ENCODE measurements at regions not wholly inside any gene's neighbourhood (a gene's known extent, or its start where the extent isn't known, plus 50 kb on each side); places are given as distances from the start of the nearest gene placed in this dataset.

DNA sequence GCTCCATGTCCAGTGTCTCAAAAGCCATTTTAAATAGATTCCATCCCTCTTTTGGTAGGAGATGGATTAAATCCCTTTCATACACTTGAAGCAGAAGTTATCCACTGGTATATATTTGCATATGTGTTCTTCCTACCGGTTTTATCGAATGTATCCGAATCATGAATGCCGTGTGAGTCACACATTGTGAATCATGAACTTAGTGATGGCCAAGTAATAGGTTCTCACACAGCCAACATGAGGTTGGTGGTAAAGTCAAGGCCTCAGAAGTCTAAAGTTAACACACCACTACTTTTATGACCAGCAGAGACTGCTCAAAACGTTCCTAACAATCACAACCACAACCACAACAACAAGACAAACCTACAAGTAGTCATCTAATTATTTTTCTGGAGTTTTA is 345.5 kb downstream of the THBS2 start:
- Histone ChIP-seq H3K27ac (no peak overlapping the region), H3K36me3 (no peaks in the 10 kb centered on the region), H3K4me2 (no peak overlapping the region), H3K4me3 (no peak overlapping the region), H3K79me2 (ENCODE audit: low read depth) (no peaks in the 10 kb centered on the region), H3F3A (ENCODE audit: low read depth) (no peaks in the 10 kb centered on the region), H3K4me1 (no peaks in the 10 kb centered on the region), H4K20me1 (ENCODE audit: low read depth) (no peaks in the 10 kb centered on the region), H3K9me3 (ENCODE audit: low read depth) (no peaks in the 10 kb centered on the region), H2AFZ (replicated peaks) (no peak overlapping the region), H3K9ac (no peak overlapping the region), H3K27me3 (no peaks in the 10 kb centered on the region)
- Mint-ChIP-seq H3K27me3 (ENCODE audit: insufficient read depth, low read depth) (peaks cover 6% of the 10 kb centered on the region), H3K27ac (no peak overlapping the region), H3K4me1 (no peaks in the 10 kb centered on the region), H3K4me3 (no peak overlapping the region), H3K36me3 (no peaks in the 10 kb centered on the region), H3K9me3 (peaks cover 14% of the 10 kb centered on the region)
- TF ChIP-seq EZH2phosphoT487 (IDR thresholded peaks at IDR 0.05): no peak
- TF ChIP-seq, protein P1, sequence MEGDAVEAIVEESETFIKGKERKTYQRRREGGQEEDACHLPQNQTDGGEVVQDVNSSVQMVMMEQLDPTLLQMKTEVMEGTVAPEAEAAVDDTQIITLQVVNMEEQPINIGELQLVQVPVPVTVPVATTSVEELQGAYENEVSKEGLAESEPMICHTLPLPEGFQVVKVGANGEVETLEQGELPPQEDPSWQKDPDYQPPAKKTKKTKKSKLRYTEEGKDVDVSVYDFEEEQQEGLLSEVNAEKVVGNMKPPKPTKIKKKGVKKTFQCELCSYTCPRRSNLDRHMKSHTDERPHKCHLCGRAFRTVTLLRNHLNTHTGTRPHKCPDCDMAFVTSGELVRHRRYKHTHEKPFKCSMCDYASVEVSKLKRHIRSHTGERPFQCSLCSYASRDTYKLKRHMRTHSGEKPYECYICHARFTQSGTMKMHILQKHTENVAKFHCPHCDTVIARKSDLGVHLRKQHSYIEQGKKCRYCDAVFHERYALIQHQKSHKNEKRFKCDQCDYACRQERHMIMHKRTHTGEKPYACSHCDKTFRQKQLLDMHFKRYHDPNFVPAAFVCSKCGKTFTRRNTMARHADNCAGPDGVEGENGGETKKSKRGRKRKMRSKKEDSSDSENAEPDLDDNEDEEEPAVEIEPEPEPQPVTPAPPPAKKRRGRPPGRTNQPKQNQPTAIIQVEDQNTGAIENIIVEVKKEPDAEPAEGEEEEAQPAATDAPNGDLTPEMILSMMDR (IDR thresholded peaks at IDR 0.05): no peak
- no peak for TF ChIP-seq EZH2 (IDR thresholded peaks at IDR 0.05)
- DNase-seq (ENCODE audit: low spot score): no peak

DNA sequence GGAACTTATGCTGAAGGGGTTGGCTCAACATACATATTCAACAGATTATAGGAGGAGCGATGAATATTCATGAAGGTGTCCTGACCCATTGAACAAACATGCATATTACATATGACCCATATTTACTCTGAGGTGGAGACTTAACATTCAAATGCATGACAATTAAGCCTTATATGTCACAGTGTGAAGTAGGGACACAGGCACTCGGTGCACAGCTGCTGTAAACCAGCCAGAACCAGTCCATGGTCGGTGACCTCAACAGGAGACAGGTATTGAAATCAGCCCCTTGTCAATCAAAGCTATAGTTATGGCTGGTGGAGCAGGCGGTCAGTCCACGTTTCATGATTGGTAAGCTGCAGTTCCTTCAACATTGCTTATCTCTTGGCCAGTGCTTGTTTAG is 347.3 kb downstream of the THBS2 start:
- no peak for DNase-seq (ENCODE audit: low spot score)
- H2AFZ ChIP-seq (replicated peaks): no peak overlapping the region
- no peaks in the 10 kb centered on the region for H3F3A ChIP-seq (ENCODE audit: low read depth)
- H3K9ac ChIP-seq: no peak overlapping the region
- H3K4me2 ChIP-seq: no peak overlapping the region
- Mint-ChIP-seq H3K9me3 (peaks cover 10% of the 10 kb centered on the region), H3K27ac (no peak overlapping the region), H3K27me3 (ENCODE audit: insufficient read depth, low read depth) (peaks cover 6% of the 10 kb centered on the region), H3K36me3 (no peaks in the 10 kb centered on the region), H3K4me1 (no peaks in the 10 kb centered on the region), H3K4me3 (no peak overlapping the region)
- H4K20me1 ChIP-seq (ENCODE audit: low read depth): no peaks in the 10 kb centered on the region
- no peak overlapping the region for H3K4me3 ChIP-seq
- H3K4me1 ChIP-seq: no peaks in the 10 kb centered on the region
- no peaks in the 10 kb centered on the region for H3K79me2 ChIP-seq (ENCODE audit: low read depth)
- TF ChIP-seq EZH2phosphoT487 (IDR thresholded peaks at IDR 0.05) (no peak), EZH2 (IDR thresholded peaks at IDR 0.05) (no peak)
- TF ChIP-seq, protein P1 (IDR thresholded peaks at IDR 0.05): no peak
- H3K36me3 ChIP-seq: no peaks in the 10 kb centered on the region
- no peak overlapping the region for H3K27ac ChIP-seq
- no peaks in the 10 kb centered on the region for H3K9me3 ChIP-seq (ENCODE audit: low read depth)
- no peaks in the 10 kb centered on the region for H3K27me3 ChIP-seq

DNA sequence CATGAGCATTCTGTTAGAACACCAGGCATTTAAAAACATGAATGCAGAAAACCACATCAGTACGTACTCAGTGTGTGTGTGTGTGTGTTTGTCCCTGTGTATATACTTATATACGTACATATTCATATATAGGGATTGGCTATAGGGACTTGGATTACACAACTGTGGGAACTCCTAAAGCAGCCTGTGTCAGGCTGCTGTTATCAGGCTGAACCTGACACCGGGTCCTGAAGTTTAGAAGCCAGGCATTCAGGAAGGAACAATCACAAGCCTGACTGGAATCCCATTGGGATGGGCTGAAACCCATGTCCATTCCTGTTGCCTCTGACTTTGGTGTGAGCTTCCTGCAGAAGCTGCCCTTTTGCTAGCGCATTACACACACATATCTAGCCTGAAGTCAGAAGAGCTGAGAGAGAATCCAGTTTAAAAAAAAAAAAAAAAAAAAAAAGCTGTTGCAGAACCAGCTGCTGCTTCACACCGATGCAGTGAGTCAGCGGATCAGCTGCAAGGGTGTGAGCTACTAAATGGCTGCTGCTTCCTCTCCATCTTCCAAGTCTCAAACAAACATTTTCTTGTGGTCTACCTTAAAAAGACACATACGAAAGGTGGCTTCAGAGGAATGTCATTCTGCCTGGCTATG is 348.1 kb downstream of the THBS2 start:
- H3K27me3 Mint-ChIP-seq (ENCODE audit: insufficient read depth, low read depth): peaks cover 6% of the 10 kb centered on the region
- Histone ChIP-seq H3K27ac (no peak overlapping the region), H3K79me2 (ENCODE audit: low read depth) (no peaks in the 10 kb centered on the region), H3K4me3 (no peak overlapping the region), H3K4me2 (no peak overlapping the region), H3K4me1 (no peaks in the 10 kb centered on the region), H3K9ac (no peak overlapping the region), H3K36me3 (no peaks in the 10 kb centered on the region), H3K27me3 (no peaks in the 10 kb centered on the region), H4K20me1 (ENCODE audit: low read depth) (no peaks in the 10 kb centered on the region), H3F3A (ENCODE audit: low read depth) (no peaks in the 10 kb centered on the region), H2AFZ (replicated peaks) (no peak overlapping the region), H3K9me3 (ENCODE audit: low read depth) (no peaks in the 10 kb centered on the region)
- no peak overlapping the region for H3K4me3 Mint-ChIP-seq
- H3K9me3 Mint-ChIP-seq: peaks cover 10% of the 10 kb centered on the region
- DNase-seq (ENCODE audit: low spot score): no peak
- no peaks in the 10 kb centered on the region for H3K4me1 Mint-ChIP-seq
- no peak overlapping the region for H3K27ac Mint-ChIP-seq
- no peaks in the 10 kb centered on the region for H3K36me3 Mint-ChIP-seq
- TF ChIP-seq, protein P1 (IDR thresholded peaks at IDR 0.05): no peak
- TF ChIP-seq EZH2 (IDR thresholded peaks at IDR 0.05): no peak
- TF ChIP-seq EZH2phosphoT487 (IDR thresholded peaks at IDR 0.05): no peak
